Hypothalamus (tissue), 51 donors: ENCODE measurements at regions not wholly inside any gene's neighbourhood (a gene's known extent, or its start where the extent isn't known, plus 50 kb on each side); places are given as distances from the start of the nearest gene placed in this dataset.
A peak's percentile ranks its signal among the peaks of the same experiment; 100 is the strongest.

ENCODE experiments used
- DNase-seq, 51 donors: peaks; one replicate each; lab custom pipeline; 2025; lab: John Stamatoyannopoulos, UW

DNA sequence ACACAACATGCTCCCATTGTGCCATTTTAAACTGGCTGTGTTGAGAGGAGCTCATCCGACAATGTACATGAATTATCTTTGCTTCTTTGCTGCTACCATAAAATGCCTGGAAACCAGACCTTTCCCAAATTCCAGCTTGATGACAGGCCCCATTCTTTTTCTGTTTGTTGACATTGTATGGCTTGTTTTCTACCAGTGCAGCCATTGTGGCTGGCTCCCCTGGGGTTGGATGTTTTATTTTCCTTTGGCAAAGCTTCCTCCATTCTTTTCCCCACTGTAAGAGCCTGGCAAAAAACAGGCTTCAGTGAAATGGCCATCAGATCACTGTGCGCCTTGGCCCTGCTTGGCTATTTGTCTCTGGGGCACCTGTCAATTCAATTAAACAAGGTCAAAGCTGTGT, 532.5 kb downstream of the VRK1 start:
- no peak for DNase-seq

DNA sequence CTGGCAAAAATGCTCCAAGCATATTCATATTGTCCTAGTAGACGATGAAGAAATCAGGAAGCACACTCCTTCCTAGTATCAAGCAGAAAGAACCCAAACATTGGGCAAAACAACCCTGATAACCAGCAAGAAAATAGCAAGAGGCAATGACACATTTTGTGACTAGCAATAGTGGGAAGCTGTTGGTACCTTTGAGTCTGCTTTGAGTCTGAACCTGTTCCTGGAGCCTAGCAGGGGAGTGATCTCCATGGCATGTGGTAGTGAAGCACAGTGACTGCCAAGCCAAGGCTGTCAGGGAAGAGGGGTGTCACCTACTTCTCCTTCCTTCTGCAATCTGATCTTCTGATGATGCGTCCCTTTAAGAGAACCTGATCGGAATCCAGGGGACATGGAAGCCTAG, 533.9 kb downstream of the VRK1 start:
- no peak for DNase-seq

DNA sequence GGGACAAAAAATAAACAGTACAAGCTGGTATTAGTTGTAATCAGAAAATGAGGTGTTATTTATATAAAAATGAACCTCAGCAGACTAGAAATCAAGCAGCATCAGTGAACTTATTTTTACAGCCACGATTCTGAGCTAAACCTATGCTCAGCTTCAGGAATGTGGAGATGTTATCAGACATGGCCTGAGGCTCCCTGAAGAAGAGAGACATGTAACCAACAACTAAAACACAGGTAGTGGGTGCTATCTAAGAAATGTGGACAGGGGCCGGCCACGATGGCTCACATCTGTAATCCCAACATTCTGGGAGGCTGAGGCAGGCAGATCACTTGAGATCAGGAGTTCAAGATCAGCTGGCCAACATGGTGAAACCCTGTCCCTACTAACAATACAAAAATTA, 534.3 kb downstream of the VRK1 start:
- no peak for DNase-seq

DNA sequence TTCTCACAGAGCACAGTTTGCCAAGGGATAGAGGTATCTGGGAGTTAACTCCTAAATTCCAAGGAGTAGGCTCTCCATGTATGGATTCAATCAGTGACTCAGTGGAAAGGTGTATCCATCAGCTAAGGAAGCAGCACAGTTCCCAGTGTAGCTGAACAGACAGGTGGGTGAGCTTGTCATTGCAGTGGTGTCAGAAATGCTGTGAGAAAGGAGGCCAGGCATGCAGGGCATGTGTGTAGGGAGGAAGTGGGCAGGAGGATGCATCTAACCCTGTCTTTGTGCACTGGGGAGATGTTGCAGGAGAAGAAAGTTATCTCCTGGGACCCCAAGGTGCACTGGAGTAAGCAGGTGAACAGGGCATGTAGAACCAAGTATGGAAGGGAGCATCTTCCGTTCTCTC, 539.0 kb downstream of the VRK1 start:
- no peak for DNase-seq

DNA sequence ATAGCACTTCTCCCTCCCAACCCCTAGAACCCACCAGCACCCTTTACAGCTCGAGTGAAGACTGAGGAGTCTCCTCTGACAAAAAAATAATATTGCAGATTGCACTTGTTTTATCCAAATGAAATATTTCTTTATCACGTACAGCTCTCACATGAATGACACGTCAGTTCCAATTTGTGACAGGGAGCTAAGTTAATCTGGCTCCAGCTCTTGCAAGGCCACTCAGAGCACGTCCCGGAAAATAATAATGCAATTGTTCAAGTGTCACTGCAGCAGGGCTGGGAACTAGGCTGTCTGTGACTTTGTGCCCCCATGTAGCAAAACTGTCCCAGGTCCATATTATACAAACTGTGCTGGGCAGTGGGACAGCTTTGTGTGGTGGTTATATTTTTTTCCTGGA, 539.6 kb downstream of the VRK1 start:
- peak in 9 of 51 donors; percentile 2 to 35 (median 7) for DNase-seq

DNA sequence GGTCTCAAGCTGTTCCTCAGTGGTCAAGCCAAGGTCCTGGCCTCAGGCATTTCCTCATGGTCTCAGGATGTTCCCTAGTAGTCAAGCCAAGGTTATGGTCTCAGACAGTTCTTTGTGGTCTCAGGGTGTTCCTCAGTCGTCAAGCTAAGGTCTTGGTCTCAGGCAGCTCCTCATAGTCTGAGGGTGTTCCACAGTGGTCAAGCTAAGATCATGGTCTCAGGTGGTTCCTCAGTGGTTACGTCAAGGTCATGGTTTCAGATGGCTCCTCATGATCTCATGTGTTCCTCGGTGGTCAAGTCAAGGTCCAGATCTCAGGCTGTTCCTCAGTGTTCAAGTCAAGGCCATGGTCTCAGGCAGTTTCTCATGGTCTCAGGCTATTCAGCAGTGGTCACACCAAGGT, 540.1 kb downstream of the VRK1 start:
- DNase-seq: no peak

DNA sequence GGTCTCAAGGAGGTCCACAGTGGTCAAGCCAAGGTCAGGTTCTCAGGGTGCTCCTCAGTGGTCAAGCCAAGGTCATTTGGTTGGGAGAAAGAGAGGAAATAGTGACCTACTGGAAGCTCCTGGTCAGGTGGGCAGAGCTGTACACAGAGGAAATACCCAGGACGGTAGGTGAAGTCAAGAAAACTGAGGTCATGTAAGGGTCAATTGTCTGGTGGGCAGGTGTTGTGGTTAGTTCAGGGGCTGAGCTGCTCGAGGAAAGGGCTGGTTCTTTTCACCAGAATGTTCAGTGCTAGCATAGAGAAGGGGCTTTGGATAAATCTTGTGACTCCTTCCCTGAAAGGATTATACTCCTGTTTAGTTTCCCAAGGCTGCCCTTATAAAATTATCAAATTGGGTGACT, 540.5 kb downstream of the VRK1 start:
- no peak for DNase-seq

DNA sequence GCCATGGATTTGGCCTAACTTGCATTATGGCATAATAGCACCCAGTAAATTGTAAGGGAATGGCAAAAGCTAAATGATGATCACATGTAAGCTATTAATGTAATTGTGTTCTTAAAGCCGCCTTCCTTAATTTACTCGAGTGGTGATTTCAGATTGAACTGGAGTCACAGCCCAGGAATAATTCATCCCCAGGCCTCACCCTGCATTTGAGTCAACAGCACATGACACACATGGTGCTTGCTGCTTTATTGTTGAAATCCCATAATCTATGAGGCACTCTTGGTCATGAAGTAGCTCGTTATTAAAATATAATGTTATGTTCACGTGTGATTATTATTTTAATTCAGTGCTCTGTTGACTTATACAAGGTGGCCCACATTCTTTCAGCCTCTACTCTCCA, 547.5 kb downstream of the VRK1 start:
- no peak for DNase-seq

DNA sequence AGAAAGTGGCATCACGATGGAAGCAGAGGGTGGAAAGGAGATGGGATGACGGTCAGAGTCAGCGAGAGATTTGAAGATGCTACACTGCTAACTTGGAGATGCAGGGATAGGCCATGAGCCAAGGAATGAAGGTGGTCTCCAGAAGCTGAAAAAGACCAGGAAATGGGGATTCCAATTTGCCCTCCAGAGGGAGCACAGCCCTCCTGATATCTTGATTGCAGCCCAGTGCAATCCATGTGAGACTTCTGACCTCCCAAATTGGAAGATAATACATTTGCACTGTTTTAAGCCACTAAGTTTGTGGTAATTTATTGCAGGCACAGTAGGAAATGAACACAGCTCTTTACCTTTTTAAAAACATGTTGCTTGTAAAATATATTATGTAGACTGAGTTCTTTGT, 549.5 kb downstream of the VRK1 start:
- DNase-seq: no peak

DNA sequence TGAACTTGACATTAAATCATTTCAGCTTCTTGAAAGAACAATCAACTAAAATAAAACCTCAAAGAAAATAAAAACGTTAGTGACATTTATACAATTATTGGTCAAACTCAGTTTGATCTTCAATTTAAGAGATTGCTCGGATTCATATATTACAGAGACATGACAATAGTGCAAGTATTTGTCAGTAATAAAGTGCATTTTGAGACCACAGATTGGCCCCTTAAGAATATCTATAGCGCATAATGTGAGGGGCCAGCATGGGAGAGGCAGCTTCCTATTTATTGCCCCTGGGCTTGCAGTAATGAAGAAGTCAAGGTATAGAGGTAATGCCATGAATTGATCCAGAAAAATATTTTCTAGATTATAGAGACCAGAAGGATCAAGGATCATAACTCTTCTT, 552.3 kb downstream of the VRK1 start:
- no peak for DNase-seq

DNA sequence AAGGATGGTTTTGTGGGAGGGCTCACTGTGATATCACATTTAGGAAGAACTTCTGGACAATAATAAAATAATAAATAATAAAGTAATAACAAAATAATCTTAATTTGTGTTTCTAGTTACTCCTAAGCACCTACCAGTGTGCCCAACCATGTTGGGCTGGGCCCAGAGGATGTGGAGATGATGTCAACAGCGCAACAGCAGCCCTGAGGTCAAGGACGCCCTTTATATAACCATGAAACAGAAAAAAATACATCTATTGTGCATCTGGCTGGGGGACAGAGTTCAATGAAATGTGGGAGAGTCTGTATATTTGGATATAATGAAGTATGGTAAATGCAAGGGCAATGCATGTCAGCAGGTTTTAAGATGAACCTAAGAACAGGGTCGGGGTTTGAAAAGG, 552.8 kb downstream of the VRK1 start:
- no peak for DNase-seq

DNA sequence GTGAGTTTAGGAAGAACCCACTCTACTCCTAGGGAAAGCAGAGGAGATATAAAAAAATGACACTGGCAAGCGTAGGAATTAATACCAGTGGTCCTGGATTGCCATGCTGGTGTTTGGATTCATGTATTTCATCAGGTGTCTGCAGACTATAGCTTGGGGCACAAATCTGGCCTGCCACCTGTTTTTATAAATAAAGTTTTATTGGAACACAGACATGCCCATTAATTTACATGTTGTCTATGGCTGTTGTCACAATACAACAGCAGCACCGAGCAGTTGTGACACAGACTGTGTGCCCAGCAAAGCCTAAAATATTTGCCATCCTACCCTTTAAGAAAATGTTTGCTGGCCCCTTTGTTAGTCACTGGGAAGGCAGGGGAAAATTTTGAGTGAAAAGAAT, 553.2 kb downstream of the VRK1 start:
- DNase-seq: no peak

DNA sequence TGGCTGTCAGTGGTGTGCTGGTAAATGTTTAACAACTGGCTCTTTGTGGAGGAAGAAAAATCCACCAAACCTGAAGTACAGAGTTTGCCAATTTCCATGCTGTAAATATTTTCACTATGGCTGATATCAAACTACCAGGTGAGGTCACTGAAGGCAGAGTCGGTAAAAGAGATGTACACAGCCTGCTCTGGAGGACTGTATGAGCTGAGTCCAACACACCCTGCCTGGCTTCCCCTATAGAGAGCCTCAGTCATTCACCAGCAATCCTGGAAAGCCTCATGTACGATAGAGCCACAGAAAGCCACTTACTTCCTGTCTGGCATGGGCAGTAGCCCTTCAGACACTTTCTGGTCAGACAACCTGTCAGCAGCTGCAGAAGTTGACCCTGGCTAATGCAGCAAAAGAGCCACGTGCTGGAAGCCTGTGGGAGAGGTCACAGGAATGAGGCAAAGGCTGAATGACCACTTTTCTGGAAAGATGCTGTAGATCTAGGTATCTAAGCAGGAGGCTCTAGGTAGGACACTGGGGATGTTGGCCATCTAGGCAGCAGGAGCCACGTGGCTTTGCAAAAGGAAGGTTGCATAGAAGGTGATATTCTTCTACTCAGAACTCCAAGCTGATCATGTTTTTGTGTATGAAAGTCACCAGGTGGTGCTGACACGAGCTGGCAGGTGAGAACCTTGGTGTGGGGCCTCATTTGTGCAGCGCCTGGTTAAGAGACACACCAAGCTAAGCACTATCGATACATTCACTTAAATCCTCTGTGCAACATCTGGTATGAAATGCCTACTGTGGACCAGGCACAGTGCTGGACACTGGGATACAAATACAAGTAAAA, 553.9 kb downstream of the VRK1 start:
- no peak for DNase-seq

DNA sequence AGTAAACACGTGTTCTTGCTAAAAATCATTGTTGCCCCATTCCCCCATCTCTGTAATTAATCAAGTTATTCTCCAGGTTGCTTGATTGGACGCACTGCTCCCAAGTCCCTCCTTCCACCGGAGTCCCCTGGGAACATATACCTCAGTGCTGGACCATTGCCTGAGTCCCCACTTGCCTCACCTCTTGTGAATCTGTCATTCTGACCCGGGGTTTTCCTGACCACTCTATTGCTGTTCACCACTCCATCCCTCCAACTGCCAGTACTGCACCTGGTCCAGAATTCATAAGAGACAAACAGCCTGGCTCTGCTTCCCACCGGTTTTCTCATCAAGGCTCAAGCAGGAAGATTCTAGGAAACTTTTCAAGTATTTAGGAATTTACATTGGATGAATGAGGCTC, 555.9 kb downstream of the VRK1 start:
- DNase-seq: no peak

DNA sequence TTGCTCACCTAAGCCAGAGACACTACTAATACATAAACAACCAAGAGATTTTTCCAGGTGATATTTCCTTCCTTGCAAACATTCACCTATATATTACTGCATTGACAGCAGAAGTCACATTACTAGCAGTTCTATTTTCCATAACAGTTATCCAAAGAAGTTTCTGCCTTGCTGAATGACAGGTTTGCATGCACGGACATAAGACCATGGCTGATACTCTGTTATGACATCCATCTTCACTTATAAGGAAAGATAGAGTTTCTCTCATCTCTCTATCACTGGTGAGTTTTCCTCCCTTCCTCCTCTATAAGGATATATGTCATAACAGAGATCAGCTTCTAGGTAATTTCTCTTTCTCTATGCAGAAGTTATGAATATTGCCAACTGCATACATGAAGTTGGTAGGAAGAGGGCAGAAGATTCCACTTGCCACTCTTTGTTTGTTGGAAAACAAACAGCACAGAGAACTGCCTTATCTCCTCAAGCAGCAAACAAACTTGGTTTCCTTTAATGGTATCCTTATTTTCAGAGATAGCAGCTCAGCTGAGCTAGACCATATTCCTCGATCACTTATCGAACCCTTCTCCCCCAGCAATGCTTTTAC, 557.0 kb downstream of the VRK1 start:
- no peak for DNase-seq

DNA sequence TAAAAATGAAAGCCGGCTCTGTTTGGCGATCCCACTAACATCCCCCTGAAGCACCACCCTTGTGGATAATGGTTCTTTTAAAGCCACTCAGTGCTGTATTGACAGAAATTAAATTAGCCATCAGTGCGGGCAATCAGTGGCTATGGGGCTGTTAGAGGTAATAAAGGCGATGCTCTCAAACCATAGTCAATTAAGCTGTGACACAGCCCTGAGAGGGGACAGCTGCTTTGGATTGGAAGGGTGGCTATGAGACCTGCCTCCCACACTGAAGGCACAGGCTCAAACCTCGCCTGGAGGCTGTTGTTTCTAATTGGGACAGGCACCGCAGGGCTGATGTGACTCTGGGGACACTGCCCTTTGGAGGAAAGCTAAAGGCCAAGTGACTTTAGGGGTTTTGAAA, 562.2 kb downstream of the VRK1 start:
- DNase-seq: no peak

DNA sequence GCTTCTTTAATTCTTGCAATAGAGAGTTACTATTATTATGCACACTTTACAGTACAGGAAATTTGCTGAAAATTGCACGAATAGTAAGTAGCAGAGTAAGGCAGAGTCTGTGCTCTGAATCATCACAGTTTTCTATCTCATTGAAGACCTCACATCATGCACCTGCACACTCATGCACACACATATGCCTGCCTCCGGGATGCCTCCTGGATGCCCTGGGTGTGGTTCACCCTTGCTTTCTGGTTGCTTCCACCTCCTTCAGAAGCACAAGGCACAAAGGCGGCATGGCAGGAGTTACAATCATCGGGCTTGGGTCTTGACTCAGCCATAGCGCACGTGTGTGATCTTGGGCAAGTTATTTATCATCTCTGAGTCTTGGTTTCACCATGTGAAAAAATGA, 564.0 kb downstream of the VRK1 start:
- peak in 1 of 51 donors; percentile 19 for DNase-seq

DNA sequence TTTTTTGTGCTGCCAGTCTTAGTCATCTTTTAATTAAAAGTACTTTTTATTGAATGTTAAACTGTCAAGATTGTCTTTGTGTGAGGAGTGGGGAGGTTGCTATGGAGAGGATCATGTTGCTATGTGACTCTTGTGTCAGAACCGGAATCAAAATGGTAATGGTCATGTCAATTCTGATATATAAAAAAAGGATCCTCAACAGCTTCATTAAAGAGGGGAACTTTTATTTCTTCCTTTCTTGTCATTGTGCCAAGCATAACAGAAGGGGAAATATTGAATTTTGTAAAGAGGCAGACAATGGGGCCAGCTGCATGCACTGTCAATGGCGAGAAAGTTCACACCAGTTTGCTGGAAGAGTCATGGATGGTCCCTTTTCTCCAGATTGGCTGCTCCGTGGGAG, 564.8 kb downstream of the VRK1 start:
- no peak for DNase-seq

DNA sequence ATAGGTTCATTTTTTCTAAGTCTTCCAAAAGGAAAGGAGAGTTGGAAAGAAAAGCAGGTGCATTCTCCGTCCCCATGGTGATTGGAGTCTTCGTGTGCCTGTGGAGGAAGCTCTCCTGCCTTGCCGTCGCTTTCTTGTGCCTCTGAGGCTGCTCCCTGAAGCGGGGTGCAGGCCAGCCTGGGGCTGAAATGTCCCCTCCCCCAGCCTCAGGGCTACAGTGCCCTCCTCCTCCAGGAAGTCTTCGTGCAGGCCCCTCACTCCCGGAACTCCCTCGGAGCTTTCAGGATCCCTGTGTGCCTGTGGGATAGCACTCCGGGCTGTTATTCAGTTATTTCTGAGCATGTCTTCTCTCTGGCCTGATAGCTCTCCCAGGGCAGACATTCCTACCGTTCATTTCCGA, 569.2 kb downstream of the VRK1 start:
- DNase-seq: no peak

DNA sequence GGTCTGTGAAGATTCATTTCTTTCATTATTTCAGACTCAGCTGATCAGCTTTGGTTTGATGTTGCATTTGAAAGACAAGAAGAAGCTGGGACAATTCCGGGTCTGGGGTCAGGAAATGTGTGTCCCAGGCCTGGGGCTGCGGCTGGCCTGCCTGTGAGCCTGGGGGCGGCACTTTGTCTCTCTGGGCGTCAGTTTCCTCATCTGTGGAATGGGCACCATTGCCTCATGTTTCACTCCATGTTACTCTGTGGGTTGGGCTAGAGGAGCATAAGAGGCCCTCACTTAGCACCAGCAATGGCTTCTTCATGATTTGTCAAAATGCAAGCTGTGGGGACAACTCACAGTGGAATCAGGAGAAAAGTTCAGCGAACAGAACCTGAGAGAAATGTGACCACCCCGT, 570.1 kb downstream of the VRK1 start:
- no peak for DNase-seq

DNA sequence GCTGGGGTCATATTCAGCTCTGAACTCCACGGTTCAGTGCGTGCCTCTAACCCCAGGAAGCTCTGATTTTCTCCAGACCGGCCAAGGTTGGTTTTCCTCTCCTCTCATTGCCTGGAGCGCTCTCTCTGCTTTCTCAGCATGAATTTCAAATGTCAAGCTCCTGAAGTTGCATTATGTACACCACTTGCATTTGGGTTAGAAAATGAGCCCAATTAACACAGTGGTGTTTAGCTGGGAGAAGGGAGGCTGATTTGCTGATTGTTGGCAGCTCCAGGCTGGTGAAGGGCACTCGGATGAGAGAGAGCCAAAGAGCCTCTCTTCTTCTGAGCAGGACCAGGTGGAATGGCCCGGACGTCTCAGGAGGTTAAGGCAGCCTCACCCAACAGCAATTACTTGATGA, 570.9 kb downstream of the VRK1 start:
- DNase-seq: no peak

DNA sequence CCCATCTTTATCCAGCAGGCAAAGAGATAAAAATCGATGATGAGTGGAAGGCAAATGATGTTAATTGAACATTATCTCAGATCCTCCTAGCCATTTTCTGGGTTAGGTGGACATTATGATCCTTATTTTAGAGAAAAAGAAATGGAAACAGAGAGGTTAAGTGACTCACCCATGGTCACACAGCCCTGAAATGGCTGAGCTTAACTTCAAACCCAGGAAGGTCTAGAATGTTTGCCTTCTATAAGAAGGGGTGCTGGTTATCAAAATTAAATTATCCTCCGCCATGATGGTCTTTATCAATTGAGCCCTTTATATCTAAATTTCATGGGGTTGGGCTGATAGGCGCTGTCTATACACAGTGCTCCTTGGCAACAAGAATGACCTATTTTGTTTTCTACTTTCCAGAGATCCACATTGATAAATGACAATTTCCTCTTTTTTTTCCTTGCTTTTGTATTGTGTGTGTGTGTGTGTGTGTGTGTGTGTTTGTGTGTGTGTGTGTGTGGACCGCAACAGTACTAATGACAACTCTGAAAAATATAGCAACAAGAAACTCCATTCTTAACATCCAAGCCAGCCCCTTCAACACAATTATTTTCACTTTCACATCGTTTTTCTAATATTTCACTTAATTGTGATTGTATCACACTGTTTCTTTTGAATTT, 571.9 kb downstream of the VRK1 start:
- no peak for DNase-seq
